ENCODE measurements at regions not wholly inside any gene's neighbourhood (a gene's known extent, or its start where the extent isn't known, plus 50 kb on each side); places are given as distances from the start of the nearest gene placed in this dataset.

- no peak for TF ChIP-seq SIN3A (IDR thresholded peaks at IDR 0.05; ENCODE audit: borderline replicate concordance, insufficient read depth, low read depth, low read length)
- TF ChIP-seq, protein P1, sequence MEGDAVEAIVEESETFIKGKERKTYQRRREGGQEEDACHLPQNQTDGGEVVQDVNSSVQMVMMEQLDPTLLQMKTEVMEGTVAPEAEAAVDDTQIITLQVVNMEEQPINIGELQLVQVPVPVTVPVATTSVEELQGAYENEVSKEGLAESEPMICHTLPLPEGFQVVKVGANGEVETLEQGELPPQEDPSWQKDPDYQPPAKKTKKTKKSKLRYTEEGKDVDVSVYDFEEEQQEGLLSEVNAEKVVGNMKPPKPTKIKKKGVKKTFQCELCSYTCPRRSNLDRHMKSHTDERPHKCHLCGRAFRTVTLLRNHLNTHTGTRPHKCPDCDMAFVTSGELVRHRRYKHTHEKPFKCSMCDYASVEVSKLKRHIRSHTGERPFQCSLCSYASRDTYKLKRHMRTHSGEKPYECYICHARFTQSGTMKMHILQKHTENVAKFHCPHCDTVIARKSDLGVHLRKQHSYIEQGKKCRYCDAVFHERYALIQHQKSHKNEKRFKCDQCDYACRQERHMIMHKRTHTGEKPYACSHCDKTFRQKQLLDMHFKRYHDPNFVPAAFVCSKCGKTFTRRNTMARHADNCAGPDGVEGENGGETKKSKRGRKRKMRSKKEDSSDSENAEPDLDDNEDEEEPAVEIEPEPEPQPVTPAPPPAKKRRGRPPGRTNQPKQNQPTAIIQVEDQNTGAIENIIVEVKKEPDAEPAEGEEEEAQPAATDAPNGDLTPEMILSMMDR (IDR thresholded peaks at IDR 0.05), result no peak
Measured at GRCh38 chr14:85060121-85060520, 469.8 kb upstream of the FLRT2 start.
